Coronary artery (tissue), 2 donors: ENCODE measurements at regions not wholly inside any gene's neighbourhood (a gene's known extent, or its start where the extent isn't known, plus 50 kb on each side); places are given as distances from the start of the nearest gene placed in this dataset.

Experiments used
- DNase-seq: peaks from one replicate; pipeline ENCODE4 v3.0.0-alpha.2; 2017; ENCODE audit warnings: low spot score
- H3K27ac ChIP-seq, 2 donors: fragments of 200-600 bp; sonication (generic); one replicate each; pipeline ENCODE4 v1.5.1; 2016 to 2019
- H3K4me3 ChIP-seq: fragments of 200-600 bp; sonication (generic); 2 replicates; pipeline ENCODE4 v1.5.1; 2016; ENCODE audit warnings: mild to moderate bottlenecking, moderate library complexity
- CTCF ChIP-seq: fragments of 200-600 bp; sonication (generic); IDR thresholded peaks from one replicate; pipeline ENCODE4 v1.5.1; 2019; ENCODE audit warnings: antibody characterized with exemption

- no peak overlapping the region for H3K27ac ChIP-seq
- no peak for TF ChIP-seq CTCF
- no peak overlapping the region for H3K4me3 ChIP-seq
- DNase-seq: peak; percentile 35
Observed at GRCh38 chr10:43945094-43945730, 296.5 kb upstream of the ZNF32 start.

GRCh38 chr10:43944381-43945093, 295.9 kb upstream of the ZNF32 start:
- TF ChIP-seq CTCF: no peak
- no peak overlapping the region for H3K27ac ChIP-seq
- DNase-seq: peak; percentile 28

GRCh38 chr10:43943818-43944360, 295.2 kb upstream of the ZNF32 start:
- DNase-seq: peak; percentile 53
- no peak overlapping the region for H3K27ac ChIP-seq
- no peak for TF ChIP-seq CTCF
- no peak overlapping the region for H3K4me3 ChIP-seq

More at GRCh38 chr10:43944381-43945093, 295.9 kb upstream of the ZNF32 start:
- H3K4me3 ChIP-seq: no peak overlapping the region

GRCh38 chr10:43943119-43943817, 294.6 kb upstream of the ZNF32 start:
- TF ChIP-seq CTCF: no peak
- DNase-seq: peak; percentile 26

GRCh38 chr10:43942096-43942850, 293.6 kb upstream of the ZNF32 start:
- Histone ChIP-seq H3K27ac (no peak overlapping the region), H3K4me3 (no peak overlapping the region)
- TF ChIP-seq CTCF: no peak
- DNase-seq: peak; percentile 53

More at GRCh38 chr10:43943119-43943817, 294.6 kb upstream of the ZNF32 start:
- no peak overlapping the region for H3K27ac ChIP-seq
- H3K4me3 ChIP-seq: no peak overlapping the region

- DNase-seq: peak; percentile 53
- no peak overlapping the region for H3K27ac ChIP-seq
- no peak overlapping the region for H3K4me3 ChIP-seq
- no peak for TF ChIP-seq CTCF
Observed at GRCh38 chr10:43940898-43941837, 292.5 kb upstream of the ZNF32 start.
